ENCODE measurements at regions not wholly inside any gene's neighbourhood (a gene's known extent, or its start where the extent isn't known, plus 50 kb on each side); places are given as distances from the start of the nearest gene placed in this dataset.

GRCh38 chr3:13253208-13253937 lies 166.7 kb downstream of the NUP210 start:
- Histone ChIP-seq H3K4me3 (no peak overlapping the region), H3K27ac (no peak overlapping the region), H3K4me1 (no peaks in the 10 kb centered on the region), H3K9me3 (no peaks in the 10 kb centered on the region), H3K36me3 (no peaks in the 10 kb centered on the region), H3K27me3 (no peaks in the 10 kb centered on the region)
- intact Hi-C loops (cut with DNase I; ENCODE audit: low total_unique reads), result no loop called here
- DNase-seq, result no peak
- TF ChIP-seq POLR2A (IDR thresholded peaks at IDR 0.05), result no peak
- no peak for TF ChIP-seq CTCF (IDR thresholded peaks at IDR 0.05)

GRCh38 chr3:13252207-13252606 lies 167.9 kb downstream of the NUP210 start:
- Histone ChIP-seq H3K27ac (no peak overlapping the region), H3K27me3 (no peaks in the 10 kb centered on the region), H3K4me1 (no peaks in the 10 kb centered on the region), H3K9me3 (no peaks in the 10 kb centered on the region), H3K36me3 (no peaks in the 10 kb centered on the region), H3K4me3 (no peak overlapping the region)
- no peak for DNase-seq
- TF ChIP-seq CTCF (IDR thresholded peaks at IDR 0.05), result no peak
- TF ChIP-seq POLR2A (IDR thresholded peaks at IDR 0.05), result no peak
- intact Hi-C loops (cut with DNase I; ENCODE audit: low total_unique reads), result no loop called here

- no peaks in the 10 kb centered on the region for H3K27me3 ChIP-seq
- no peaks in the 10 kb centered on the region for H3K36me3 ChIP-seq
- intact Hi-C loops (cut with DNase I; ENCODE audit: low total_unique reads), result no loop called here
- TF ChIP-seq CTCF (IDR thresholded peaks at IDR 0.05) (no peak), POLR2A (IDR thresholded peaks at IDR 0.05) (no peak)
- no peaks in the 10 kb centered on the region for H3K4me1 ChIP-seq
- DNase-seq, result no peak
- no peak overlapping the region for H3K27ac ChIP-seq
- no peaks in the 10 kb centered on the region for H3K9me3 ChIP-seq
- H3K4me3 ChIP-seq, result no peak overlapping the region
Observed at GRCh38 chr3:13251166-13251903, 168.8 kb downstream of the NUP210 start.

GRCh38 chr3:13249664-13250390 lies 170.3 kb downstream of the NUP210 start:
- no peak for TF ChIP-seq CTCF (IDR thresholded peaks at IDR 0.05)
- no peak for TF ChIP-seq POLR2A (IDR thresholded peaks at IDR 0.05)

GRCh38 chr3:13248640-13249039 lies 171.5 kb downstream of the NUP210 start:
- Histone ChIP-seq H3K27ac (no peak overlapping the region), H3K4me3 (no peak overlapping the region), H3K9me3 (no peaks in the 10 kb centered on the region), H3K4me1 (no peaks in the 10 kb centered on the region), H3K27me3 (no peaks in the 10 kb centered on the region), H3K36me3 (no peaks in the 10 kb centered on the region)
- no peak for DNase-seq
- TF ChIP-seq POLR2A (IDR thresholded peaks at IDR 0.05) (no peak), CTCF (IDR thresholded peaks at IDR 0.05) (no peak)
- intact Hi-C loops (cut with DNase I; ENCODE audit: low total_unique reads), result no loop called here

More at GRCh38 chr3:13249664-13250390, 170.3 kb downstream of the NUP210 start:
- no peaks in the 10 kb centered on the region for H3K9me3 ChIP-seq
- H3K36me3 ChIP-seq, result no peaks in the 10 kb centered on the region
- no peaks in the 10 kb centered on the region for H3K4me1 ChIP-seq
- H3K27me3 ChIP-seq, result no peaks in the 10 kb centered on the region
- H3K27ac ChIP-seq, result no peak overlapping the region
- intact Hi-C loops (cut with DNase I; ENCODE audit: low total_unique reads), result no loop called here
- no peak overlapping the region for H3K4me3 ChIP-seq
- no peak for DNase-seq

Data from uterus (tissue), 3 donors.